Osteoblast (primary cell): ENCODE measurements at regions not wholly inside any gene's neighbourhood (a gene's known extent, or its start where the extent isn't known, plus 50 kb on each side); places are given as distances from the start of the nearest gene placed in this dataset.
A peak's percentile ranks its signal among the peaks of the same experiment; 100 is the strongest.

Experiments
- DNase-seq: peaks from one replicate; pipeline ENCODE4 v3.0.0; 2011; ENCODE audit warnings: low spot score, mixed read lengths; ENCODE audit not compliant: insufficient read length; ENCODE audit errors: missing footprints
- H2AFZ ChIP-seq: 2 replicates; pipeline ENCODE4 v1.6.0; 2011; ENCODE audit warnings: mild to moderate bottlenecking, low read length
- H3K27ac ChIP-seq: 2 replicates; pipeline ENCODE4 v1.5.1; 2011; ENCODE audit warnings: mild to moderate bottlenecking, low read depth, low read length, moderate library complexity
- H3K27me3 ChIP-seq: 2 replicates; pipeline ENCODE4 v1.6.0; 2012; ENCODE audit warnings: mild to moderate bottlenecking, control low read depth, inconsistent platforms, low read length, moderate library complexity; ENCODE audit not compliant: insufficient read depth
- H3K36me3 ChIP-seq: 2 replicates; pipeline ENCODE4 v1.5.1; 2011; ENCODE audit warnings: mild to moderate bottlenecking, low read length, control low read depth, moderate library complexity; ENCODE audit not compliant: insufficient read depth
- H3K4me1 ChIP-seq: 2 replicates; pipeline ENCODE4 v1.5.1; 2011; ENCODE audit warnings: mild to moderate bottlenecking, low read length, control low read depth, moderate library complexity; ENCODE audit not compliant: insufficient read depth
- H3K4me2 ChIP-seq: 2 replicates; pipeline ENCODE4 v1.6.0; 2011; ENCODE audit warnings: mild to moderate bottlenecking, low read length; ENCODE audit not compliant: insufficient read depth
- H3K4me3 ChIP-seq: fragments of 200-600 bp; sonication (generic); 3 replicates; pipeline ENCODE4 v1.5.1; 2012; ENCODE audit warnings: mild to moderate bottlenecking, low read length, inconsistent platforms; ENCODE audit not compliant: insufficient read depth
- H3K79me2 ChIP-seq: 2 replicates; pipeline ENCODE4 v1.6.0; 2012; ENCODE audit warnings: mild to moderate bottlenecking, low read length, control low read depth, inconsistent platforms; ENCODE audit not compliant: insufficient read depth
- H3K9me3 ChIP-seq: 2 replicates; pipeline ENCODE4 v1.5.1; 2011; ENCODE audit warnings: low read depth, low read length, control low read depth
- H4K20me1 ChIP-seq: 2 replicates; pipeline ENCODE4 v1.6.0; 2012; ENCODE audit warnings: mild to moderate bottlenecking, low read length, control low read depth; ENCODE audit not compliant: insufficient read depth
- TF ChIP-seq, protein P1 (sequence below): IDR thresholded peaks from 2 replicates; pipeline ENCODE4 v1.5.1; 2011; ENCODE audit warnings: mild to moderate bottlenecking, low read depth, low read length, moderate library complexity; ENCODE audit errors: extremely low read depth

DNA sequence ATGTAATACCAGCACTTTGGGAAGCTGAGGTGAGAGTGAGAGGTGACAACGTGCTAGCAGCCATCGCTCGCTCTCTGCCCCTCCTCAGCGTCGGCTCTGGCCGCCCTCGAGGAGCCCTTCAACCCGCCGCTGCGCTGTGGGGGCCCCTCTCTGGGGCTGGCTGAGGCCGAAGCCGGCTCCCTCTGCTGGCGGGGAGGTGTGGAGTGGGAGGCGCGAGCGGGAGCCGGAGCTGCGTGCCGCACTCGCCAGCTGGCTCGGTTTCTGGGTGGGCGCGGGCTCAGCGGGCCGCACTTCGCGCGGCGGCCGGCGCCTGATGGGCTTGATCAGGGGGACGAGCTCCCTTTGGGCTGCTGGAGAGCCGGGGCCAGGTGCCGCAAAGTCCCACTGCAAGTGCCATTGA lies 98.9 kb upstream of the UBASH3B start:
- H3K4me3 ChIP-seq = no peak overlapping the region
- no peak overlapping the region for H3K27ac ChIP-seq
- no peaks in the 10 kb centered on the region for H3K79me2 ChIP-seq
- DNase-seq = peak; percentile 73
- no peaks in the 10 kb centered on the region for H3K9me3 ChIP-seq
- no peaks in the 10 kb centered on the region for H3K4me1 ChIP-seq
- H3K27me3 ChIP-seq = peaks cover 3% of the 10 kb centered on the region
- no peaks in the 10 kb centered on the region for H3K36me3 ChIP-seq
- TF ChIP-seq, protein P1, sequence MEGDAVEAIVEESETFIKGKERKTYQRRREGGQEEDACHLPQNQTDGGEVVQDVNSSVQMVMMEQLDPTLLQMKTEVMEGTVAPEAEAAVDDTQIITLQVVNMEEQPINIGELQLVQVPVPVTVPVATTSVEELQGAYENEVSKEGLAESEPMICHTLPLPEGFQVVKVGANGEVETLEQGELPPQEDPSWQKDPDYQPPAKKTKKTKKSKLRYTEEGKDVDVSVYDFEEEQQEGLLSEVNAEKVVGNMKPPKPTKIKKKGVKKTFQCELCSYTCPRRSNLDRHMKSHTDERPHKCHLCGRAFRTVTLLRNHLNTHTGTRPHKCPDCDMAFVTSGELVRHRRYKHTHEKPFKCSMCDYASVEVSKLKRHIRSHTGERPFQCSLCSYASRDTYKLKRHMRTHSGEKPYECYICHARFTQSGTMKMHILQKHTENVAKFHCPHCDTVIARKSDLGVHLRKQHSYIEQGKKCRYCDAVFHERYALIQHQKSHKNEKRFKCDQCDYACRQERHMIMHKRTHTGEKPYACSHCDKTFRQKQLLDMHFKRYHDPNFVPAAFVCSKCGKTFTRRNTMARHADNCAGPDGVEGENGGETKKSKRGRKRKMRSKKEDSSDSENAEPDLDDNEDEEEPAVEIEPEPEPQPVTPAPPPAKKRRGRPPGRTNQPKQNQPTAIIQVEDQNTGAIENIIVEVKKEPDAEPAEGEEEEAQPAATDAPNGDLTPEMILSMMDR = no peak
- no peak overlapping the region for H3K4me2 ChIP-seq
- peak overlapping the region; percentile 47 for H2AFZ ChIP-seq
- no peaks in the 10 kb centered on the region for H4K20me1 ChIP-seq

DNA sequence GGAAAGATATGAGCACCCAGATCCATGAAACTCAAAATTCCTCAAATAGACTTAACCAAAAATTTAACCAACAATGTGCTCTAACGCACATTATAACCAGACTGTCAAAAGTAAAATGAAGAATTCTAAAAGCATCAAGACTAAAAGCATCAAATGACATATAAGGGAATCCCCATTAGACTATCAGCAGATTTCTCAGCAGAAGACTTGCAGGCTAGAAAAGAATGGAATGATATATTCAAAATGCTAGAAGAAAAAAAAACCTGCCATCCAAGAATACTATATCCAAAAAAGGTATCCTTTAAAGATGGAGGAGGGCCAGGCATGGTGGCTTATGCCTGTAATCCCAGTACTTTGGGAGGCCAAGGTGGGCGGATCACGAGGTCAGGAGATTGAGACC lies 117.5 kb upstream of the UBASH3B start:
- Histone ChIP-seq H3K9me3 (peaks cover 2% of the 10 kb centered on the region), H3K4me2 (no peak overlapping the region), H4K20me1 (no peaks in the 10 kb centered on the region), H3K79me2 (no peaks in the 10 kb centered on the region), H3K27me3 (peaks cover 5% of the 10 kb centered on the region), H3K36me3 (no peaks in the 10 kb centered on the region), H3K4me3 (no peak overlapping the region), H3K4me1 (no peaks in the 10 kb centered on the region), H3K27ac (no peak overlapping the region), H2AFZ (no peak overlapping the region)
- DNase-seq = no peak
- TF ChIP-seq, protein P1 = no peak

DNA sequence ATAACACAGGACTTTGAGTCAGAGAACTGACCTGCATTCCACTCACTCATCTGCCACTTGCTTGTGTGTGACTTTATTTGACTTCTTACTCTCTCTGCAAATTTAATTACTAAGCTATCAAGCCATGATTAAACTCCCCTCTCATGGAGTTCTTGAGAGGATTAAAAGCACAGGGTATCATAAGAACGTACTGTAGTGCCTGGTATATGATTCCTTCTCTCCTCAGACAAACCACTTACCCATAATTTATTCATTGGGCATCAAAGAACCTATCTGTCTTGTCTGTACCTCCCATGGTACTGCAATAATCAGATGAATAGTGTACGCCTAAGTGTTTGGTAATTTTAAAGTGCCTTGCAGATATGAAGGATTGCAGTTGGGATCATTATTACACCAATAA lies 130.6 kb upstream of the UBASH3B start:
- Histone ChIP-seq H3K27ac (no peak overlapping the region), H4K20me1 (no peaks in the 10 kb centered on the region), H2AFZ (no peak overlapping the region)

DNA sequence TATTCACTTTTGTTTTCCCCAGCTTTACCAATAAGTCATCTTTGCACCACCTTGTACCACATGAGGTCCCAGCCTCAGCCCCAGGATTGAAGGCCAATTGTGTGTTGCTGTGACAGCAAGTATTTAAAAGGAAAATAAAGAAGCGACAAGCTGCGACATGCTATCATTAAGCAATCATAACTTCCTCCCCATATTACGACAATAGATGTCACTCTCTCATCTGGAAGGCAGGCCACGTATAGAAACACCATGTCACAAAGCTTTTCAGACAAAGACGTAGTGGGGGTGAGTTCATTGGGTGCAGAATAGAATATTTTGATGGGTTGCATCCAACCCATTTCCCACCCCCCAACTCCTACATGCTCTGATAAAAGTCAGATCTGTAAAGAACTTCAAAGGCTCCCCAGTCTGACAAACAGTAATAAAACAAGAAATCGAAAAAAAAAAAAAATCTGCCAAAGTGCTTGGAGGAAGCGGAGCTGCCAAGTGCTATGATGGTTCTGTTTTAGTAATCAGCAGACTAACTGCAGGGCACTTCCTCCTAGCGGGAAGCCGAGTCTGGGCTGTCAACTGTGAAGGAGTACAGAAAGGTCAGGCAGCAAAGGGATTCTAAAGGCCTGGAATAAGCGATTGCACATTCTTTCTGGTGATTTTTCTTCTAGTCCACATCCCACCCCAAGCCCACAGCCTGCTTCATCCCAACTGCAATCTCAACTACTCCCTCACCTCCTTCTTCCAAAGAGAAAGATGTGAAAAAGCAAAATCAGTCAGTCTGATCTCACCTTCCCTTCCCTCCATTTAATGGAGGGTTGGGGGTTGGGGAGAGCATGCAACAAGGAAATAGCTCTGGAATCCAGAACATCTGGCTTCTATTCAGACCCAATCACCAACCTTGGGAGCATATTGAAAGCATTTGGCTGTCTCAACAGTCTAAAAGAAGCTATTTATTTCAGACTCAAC lies 131.4 kb upstream of the UBASH3B start:
- Histone ChIP-seq H3K9me3 (peaks cover 2% of the 10 kb centered on the region), H4K20me1 (no peaks in the 10 kb centered on the region), H3K4me2 (no peak overlapping the region), H3K27ac (no peak overlapping the region), H3K79me2 (no peaks in the 10 kb centered on the region), H3K4me1 (no peaks in the 10 kb centered on the region), H2AFZ (no peak overlapping the region), H3K36me3 (no peaks in the 10 kb centered on the region), H3K27me3 (peaks cover 58% of the 10 kb centered on the region), H3K4me3 (no peak overlapping the region)
- no peak for DNase-seq
- TF ChIP-seq, protein P1 = no peak

More for the DNA sequence above, 130.6 kb upstream of the UBASH3B start:
- no peak for DNase-seq
- H3K4me3 ChIP-seq = no peak overlapping the region
- H3K27me3 ChIP-seq = peaks cover 58% of the 10 kb centered on the region
- TF ChIP-seq, protein P1 = no peak
- H3K4me1 ChIP-seq = no peaks in the 10 kb centered on the region
- H3K4me2 ChIP-seq = no peak overlapping the region
- H3K9me3 ChIP-seq = peaks cover 2% of the 10 kb centered on the region
- H3K79me2 ChIP-seq = no peaks in the 10 kb centered on the region
- H3K36me3 ChIP-seq = no peaks in the 10 kb centered on the region
